GM18870 (cell line): ENCODE measurements at regions not wholly inside any gene's neighbourhood (a gene's known extent, or its start where the extent isn't known, plus 50 kb on each side); places are given as distances from the start of the nearest gene placed in this dataset.
"Not testable (repeated sequence)": the region's sequence is repeated elsewhere in the genome, so short reads cannot be mapped to it uniquely, and the experiment has no call there.

Source experiments
- ATAC-seq: cut with Tn5 transposase; IDR thresholded peaks from one replicate; pipeline ENCODE4 v1.9.1; 2021; ENCODE audit warnings: moderate library complexity; ENCODE audit not compliant: unreplicated experiment

GRCh38 chr2:122041455-122041854 lies 286.0 kb downstream of the TSN start:
- ATAC-seq, result no peak

- not testable (repeated sequence) for ATAC-seq
Observed at GRCh38 chr2:122051659-122052058, 296.2 kb downstream of the TSN start.

- no peak for ATAC-seq
Observed at GRCh38 chr2:122055521-122055931, 300.1 kb downstream of the TSN start.

GRCh38 chr2:122056853-122057252 lies 301.4 kb downstream of the TSN start:
- no peak for ATAC-seq

- ATAC-seq, result no peak
Observed at GRCh38 chr2:122061206-122061605, 305.8 kb downstream of the TSN start.

- no peak for ATAC-seq
Observed at GRCh38 chr2:122061831-122062230, 306.4 kb downstream of the TSN start.

- no peak for ATAC-seq
Observed at GRCh38 chr2:122062506-122062905, 307.1 kb downstream of the TSN start.

GRCh38 chr2:122063716-122064115 lies 308.3 kb downstream of the TSN start:
- ATAC-seq, result no peak

- ATAC-seq, result no peak
Observed at GRCh38 chr2:122070241-122070731, 314.8 kb downstream of the TSN start.

- ATAC-seq, result no peak
Observed at GRCh38 chr2:122072666-122073065, 317.2 kb downstream of the TSN start.

- ATAC-seq, result no peak
Observed at GRCh38 chr2:122074201-122074600, 318.8 kb downstream of the TSN start.

- ATAC-seq, result no peak
Observed at GRCh38 chr2:122075381-122075780, 319.9 kb downstream of the TSN start.

GRCh38 chr2:122077114-122077513 lies 321.7 kb downstream of the TSN start:
- no peak for ATAC-seq

- no peak for ATAC-seq
Observed at GRCh38 chr2:122077771-122078170, 322.3 kb downstream of the TSN start.

GRCh38 chr2:122078451-122078850 lies 323.0 kb downstream of the TSN start:
- ATAC-seq, result no peak

- no peak for ATAC-seq
Observed at GRCh38 chr2:122079844-122080243, 324.4 kb downstream of the TSN start.

- ATAC-seq, result no peak
Observed at GRCh38 chr2:122080316-122080715, 324.9 kb downstream of the TSN start.

GRCh38 chr2:122080871-122081270 lies 325.4 kb downstream of the TSN start:
- ATAC-seq, result no peak

GRCh38 chr2:122081751-122082150 lies 326.3 kb downstream of the TSN start:
- no peak for ATAC-seq

- no peak for ATAC-seq
Observed at GRCh38 chr2:122083256-122084048, 328.0 kb downstream of the TSN start.

- not testable (repeated sequence) for ATAC-seq
Observed at GRCh38 chr2:122085672-122086071, 330.2 kb downstream of the TSN start.

- ATAC-seq, result no peak
Observed at GRCh38 chr2:122094557-122094956, 339.1 kb downstream of the TSN start.

GRCh38 chr2:122096761-122097160 lies 341.3 kb downstream of the TSN start:
- ATAC-seq, result no peak
